Testis (tissue), 2 donors: ENCODE measurements at regions not wholly inside any gene's neighbourhood (a gene's known extent, or its start where the extent isn't known, plus 50 kb on each side); places are given as distances from the start of the nearest gene placed in this dataset.

Source experiments
- DNase-seq: peaks from one replicate; pipeline ENCODE4 v3.0.0-alpha.2; 2019
- H3K27ac ChIP-seq, 2 donors: fragments of 200-600 bp; sonication (generic); one replicate each; pipeline ENCODE4 v1.5.1; 2019
- H3K27me3 ChIP-seq: fragments of 200-600 bp; sonication (generic); one replicate; pipeline ENCODE4 v1.5.1; 2019
- H3K36me3 ChIP-seq: fragments of 200-600 bp; sonication (generic); one replicate; pipeline ENCODE4 v1.5.1; 2017; ENCODE audit warnings: low read depth; ENCODE audit errors: missing control alignments
- H3K4me1 ChIP-seq: fragments of 200-600 bp; sonication (generic); one replicate; pipeline ENCODE4 v1.5.1; 2019
- H3K4me3 ChIP-seq, 2 donors: fragments of 200-600 bp; sonication (generic); one replicate each; pipeline ENCODE4 v1.5.1; 2017 to 2019
- H3K9me3 ChIP-seq: fragments of 200-600 bp; sonication (generic); one replicate; pipeline ENCODE4 v1.5.1; 2017
- POLR2A ChIP-seq: fragments of 450-650 bp; IDR thresholded peaks from one replicate; pipeline ENCODE4 v1.6.1; 2017; ENCODE audit warnings: antibody characterized with exemption, mild to moderate bottlenecking, moderate library complexity
- WGBS, 2 donors: methylation state at CpG; one replicate each; pipeline ENCODE4 v1.1.5; 2018; 5-methylcytosine and 5-hydroxymethylcytosine counted together
- intact Hi-C: fragments of 100-400 bp; cut with DNase I; formaldehyde crosslinking; loops from one replicate; pipeline ENCODE4 v1.15.1; 2023; ENCODE audit warnings: low total_unique reads
- TF ChIP-seq, protein P1 (sequence below), 3 experiments: fragments of 450-650 bp in 2 of 3; fragments of 200-600 bp in 1 of 3; sonication (generic) in 1 of 3; IDR thresholded peaks; one replicate each; pipeline ENCODE4 v1.5.1; 2016 to 2019; ENCODE audit warnings: antibody characterized with exemption in 3 of 3, mild to moderate bottlenecking in 2 of 3, moderate library complexity in 1 of 3

DNA sequence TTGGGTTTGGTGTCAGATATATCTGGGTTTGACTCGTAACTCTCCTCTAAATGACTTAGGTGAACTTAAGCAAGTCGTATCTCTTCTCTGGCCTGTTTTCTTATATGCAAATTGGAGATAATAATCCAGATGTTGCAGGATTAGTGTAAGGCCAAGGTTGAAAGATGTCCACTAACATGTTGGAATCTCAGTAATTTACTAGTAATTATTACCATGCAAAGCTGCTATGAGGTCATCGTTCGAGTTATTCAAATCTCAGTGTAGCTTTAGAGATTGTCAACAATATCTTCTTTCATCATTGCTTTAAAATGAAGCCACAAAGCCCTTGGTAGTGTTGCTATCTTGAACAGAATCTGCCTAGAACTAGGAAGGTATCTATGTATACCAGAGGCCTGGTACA, 437.7 kb upstream of the KLF4 start:
- WGBS, 2 donors = 90 to 94% methylated on average over 4 of the region's 4 CpGs

DNA sequence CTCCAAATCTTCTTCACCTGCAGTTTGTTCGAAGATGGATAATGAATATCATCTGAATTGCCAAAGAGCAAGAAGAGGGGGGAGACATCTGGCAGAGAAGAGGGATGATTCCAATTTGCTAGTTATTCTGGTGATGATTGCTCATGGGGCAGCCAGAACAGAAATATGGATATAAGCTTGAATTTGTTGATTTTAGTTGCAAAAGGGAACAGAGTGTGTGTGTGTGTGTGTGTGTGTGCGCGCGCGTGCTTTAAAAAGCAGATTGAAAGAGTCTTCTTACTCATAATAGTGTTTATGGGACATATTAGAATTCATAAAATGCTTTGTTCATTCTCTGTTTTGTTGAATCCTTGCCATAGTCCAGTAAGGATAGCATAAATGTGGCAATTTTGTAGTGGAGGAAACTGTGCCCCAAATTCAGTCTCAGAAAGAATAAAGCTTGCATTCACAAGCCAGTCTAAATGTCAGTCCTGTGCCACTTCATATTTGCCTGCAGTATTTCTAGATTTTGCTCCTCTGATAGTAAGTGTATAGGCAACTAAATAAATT, 436.3 kb upstream of the KLF4 start:
- no peaks in the 10 kb centered on the region for H3K27me3 ChIP-seq
- no peaks in the 10 kb centered on the region for H3K4me1 ChIP-seq
- no peaks in the 10 kb centered on the region for H3K36me3 ChIP-seq
- H3K27ac ChIP-seq = no peak overlapping the region
- TF ChIP-seq, protein P1, sequence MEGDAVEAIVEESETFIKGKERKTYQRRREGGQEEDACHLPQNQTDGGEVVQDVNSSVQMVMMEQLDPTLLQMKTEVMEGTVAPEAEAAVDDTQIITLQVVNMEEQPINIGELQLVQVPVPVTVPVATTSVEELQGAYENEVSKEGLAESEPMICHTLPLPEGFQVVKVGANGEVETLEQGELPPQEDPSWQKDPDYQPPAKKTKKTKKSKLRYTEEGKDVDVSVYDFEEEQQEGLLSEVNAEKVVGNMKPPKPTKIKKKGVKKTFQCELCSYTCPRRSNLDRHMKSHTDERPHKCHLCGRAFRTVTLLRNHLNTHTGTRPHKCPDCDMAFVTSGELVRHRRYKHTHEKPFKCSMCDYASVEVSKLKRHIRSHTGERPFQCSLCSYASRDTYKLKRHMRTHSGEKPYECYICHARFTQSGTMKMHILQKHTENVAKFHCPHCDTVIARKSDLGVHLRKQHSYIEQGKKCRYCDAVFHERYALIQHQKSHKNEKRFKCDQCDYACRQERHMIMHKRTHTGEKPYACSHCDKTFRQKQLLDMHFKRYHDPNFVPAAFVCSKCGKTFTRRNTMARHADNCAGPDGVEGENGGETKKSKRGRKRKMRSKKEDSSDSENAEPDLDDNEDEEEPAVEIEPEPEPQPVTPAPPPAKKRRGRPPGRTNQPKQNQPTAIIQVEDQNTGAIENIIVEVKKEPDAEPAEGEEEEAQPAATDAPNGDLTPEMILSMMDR (IDR thresholded peaks at IDR 0.05) = no peak
- no peak for TF ChIP-seq POLR2A
- H3K9me3 ChIP-seq = no peaks in the 10 kb centered on the region
- WGBS, 2 donors = 92 to 96% methylated on average over 5 of the region's 5 CpGs
- no peak overlapping the region for H3K4me3 ChIP-seq
- intact Hi-C loops = no loop called here
- no peak for DNase-seq

More for the DNA sequence above, 437.7 kb upstream of the KLF4 start:
- no peak overlapping the region for H3K4me3 ChIP-seq
- no peaks in the 10 kb centered on the region for H3K36me3 ChIP-seq
- no peaks in the 10 kb centered on the region for H3K4me1 ChIP-seq
- TF ChIP-seq POLR2A = no peak
- TF ChIP-seq, protein P1 (IDR thresholded peaks at IDR 0.05) = no peak
- intact Hi-C loops = no loop called here
- DNase-seq = no peak
- no peaks in the 10 kb centered on the region for H3K9me3 ChIP-seq
- no peak overlapping the region for H3K27ac ChIP-seq
- no peaks in the 10 kb centered on the region for H3K27me3 ChIP-seq

DNA sequence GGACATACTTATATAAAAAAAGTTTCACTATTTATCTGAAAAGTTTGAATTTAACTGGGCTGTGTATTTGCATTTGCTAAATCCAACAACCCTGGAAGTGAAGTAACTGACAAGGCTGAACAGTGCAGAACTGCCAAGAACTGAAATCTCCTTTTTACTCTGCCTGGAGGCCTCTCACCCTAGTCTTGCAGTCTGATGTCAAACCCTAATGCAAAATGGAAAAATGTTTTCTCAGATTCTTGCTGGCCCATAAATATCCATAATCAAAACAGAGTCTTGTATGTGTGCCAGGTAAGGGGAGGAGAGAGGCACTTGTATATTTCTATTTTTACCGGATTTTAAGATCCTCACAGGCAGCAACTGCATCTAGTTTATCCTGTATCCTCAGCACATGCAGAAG, 432.7 kb upstream of the KLF4 start:
- H3K4me3 ChIP-seq = no peak overlapping the region
- intact Hi-C loops = no loop called here

DNA sequence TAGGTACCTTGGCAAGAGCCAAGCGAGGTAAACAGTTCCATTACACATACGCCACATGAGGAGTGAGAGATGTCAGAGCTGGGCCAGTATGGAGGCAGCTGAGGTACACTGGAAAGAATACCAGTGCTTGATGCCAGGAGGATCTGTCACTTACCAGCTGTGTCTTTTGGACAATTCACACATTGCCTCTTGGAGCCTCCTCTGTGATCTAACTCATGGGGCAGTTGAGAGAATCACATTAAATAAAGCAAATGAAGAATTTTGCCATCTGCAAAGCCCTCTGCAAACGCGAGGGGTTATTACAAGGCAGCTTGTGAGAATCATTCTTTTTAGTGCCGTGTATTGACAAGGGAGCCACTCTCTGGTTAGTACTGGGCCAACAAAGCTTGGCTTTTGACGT, 429.7 kb upstream of the KLF4 start:
- no peaks in the 10 kb centered on the region for H3K27me3 ChIP-seq
- H3K27ac ChIP-seq = no peak overlapping the region
- H3K4me1 ChIP-seq = no peaks in the 10 kb centered on the region
- TF ChIP-seq, protein P1 (IDR thresholded peaks at IDR 0.05) = no peak
- TF ChIP-seq POLR2A = no peak
- intact Hi-C loops = no loop called here
- no peaks in the 10 kb centered on the region for H3K9me3 ChIP-seq
- H3K36me3 ChIP-seq = no peaks in the 10 kb centered on the region
- 88 to 95% methylated on average over 6 of the region's 6 CpGs for WGBS, 2 donors
- no peak for DNase-seq
- no peak overlapping the region for H3K4me3 ChIP-seq

More for the DNA sequence above, 432.7 kb upstream of the KLF4 start:
- no peaks in the 10 kb centered on the region for H3K27me3 ChIP-seq
- TF ChIP-seq POLR2A = no peak
- TF ChIP-seq, protein P1 (IDR thresholded peaks at IDR 0.05) = no peak
- no peaks in the 10 kb centered on the region for H3K36me3 ChIP-seq
- no peak overlapping the region for H3K27ac ChIP-seq
- DNase-seq = no peak
- 43 to 53% methylated on average over 1 of the region's 1 CpG for WGBS, 2 donors
- no peaks in the 10 kb centered on the region for H3K4me1 ChIP-seq
- H3K9me3 ChIP-seq = no peaks in the 10 kb centered on the region

DNA sequence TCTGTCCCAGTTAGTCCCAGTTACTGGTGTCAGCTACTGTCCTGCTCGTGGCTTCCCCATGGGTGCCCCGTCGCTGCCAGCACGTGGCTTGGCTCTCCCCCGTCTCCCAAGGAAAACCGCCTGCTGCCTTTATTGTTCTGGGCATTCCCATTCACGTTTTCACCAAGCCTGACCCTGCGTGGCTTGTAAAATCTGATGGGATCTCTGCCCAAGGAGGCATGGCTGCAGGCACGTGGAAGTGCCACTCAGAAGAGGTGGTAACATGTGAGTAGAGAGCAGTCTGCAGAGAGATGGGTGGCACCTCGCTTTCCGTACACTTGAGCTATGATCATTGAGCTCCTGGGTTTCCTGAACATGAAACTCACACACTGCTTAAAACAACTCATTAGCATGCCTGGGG, 429.2 kb upstream of the KLF4 start:
- 82 to 89% methylated on average over 10 to 11 of the region's 11 CpGs for WGBS, 2 donors
- H3K27ac ChIP-seq = no peak overlapping the region
- TF ChIP-seq POLR2A = no peak
- TF ChIP-seq, protein P1 (IDR thresholded peaks at IDR 0.05) = no peak
- no peak overlapping the region for H3K4me3 ChIP-seq
- no peak for DNase-seq
- no peaks in the 10 kb centered on the region for H3K27me3 ChIP-seq
- no peaks in the 10 kb centered on the region for H3K4me1 ChIP-seq
- H3K9me3 ChIP-seq = no peaks in the 10 kb centered on the region
- H3K36me3 ChIP-seq = no peaks in the 10 kb centered on the region
- intact Hi-C loops = no loop called here
